ENCODE measurements at regions not wholly inside any gene's neighbourhood (a gene's known extent, or its start where the extent isn't known, plus 50 kb on each side); places are given as distances from the start of the nearest gene placed in this dataset.

DNA sequence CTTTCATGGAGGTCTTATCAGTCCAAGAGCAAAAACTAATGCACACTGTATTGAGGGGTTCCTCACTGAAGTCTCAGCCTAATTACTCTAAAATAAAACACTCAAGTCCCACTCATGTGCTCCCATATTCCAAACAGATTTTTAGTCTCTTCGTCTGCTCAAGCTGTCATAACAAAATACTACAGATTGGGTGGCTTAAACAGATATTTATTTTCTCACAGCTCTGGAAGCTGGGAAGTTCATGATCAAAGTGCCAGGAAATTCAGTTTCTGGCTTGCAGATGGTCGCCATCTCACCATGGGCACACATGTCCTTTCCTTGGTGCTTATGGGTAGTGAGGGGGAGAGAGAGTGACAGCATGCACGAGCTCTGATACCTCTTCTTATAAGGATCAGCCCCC lies 147.5 kb downstream of the ANXA2 start:
- H3K4me1 ChIP-seq, result no peaks in the 10 kb centered on the region
- TF ChIP-seq, protein P1, sequence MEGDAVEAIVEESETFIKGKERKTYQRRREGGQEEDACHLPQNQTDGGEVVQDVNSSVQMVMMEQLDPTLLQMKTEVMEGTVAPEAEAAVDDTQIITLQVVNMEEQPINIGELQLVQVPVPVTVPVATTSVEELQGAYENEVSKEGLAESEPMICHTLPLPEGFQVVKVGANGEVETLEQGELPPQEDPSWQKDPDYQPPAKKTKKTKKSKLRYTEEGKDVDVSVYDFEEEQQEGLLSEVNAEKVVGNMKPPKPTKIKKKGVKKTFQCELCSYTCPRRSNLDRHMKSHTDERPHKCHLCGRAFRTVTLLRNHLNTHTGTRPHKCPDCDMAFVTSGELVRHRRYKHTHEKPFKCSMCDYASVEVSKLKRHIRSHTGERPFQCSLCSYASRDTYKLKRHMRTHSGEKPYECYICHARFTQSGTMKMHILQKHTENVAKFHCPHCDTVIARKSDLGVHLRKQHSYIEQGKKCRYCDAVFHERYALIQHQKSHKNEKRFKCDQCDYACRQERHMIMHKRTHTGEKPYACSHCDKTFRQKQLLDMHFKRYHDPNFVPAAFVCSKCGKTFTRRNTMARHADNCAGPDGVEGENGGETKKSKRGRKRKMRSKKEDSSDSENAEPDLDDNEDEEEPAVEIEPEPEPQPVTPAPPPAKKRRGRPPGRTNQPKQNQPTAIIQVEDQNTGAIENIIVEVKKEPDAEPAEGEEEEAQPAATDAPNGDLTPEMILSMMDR (IDR thresholded peaks at IDR 0.05), result no peak
- H3K36me3 ChIP-seq, result no peaks in the 10 kb centered on the region
- intact Hi-C loops (cut with DNase I), result no loop called here
- H3K27ac ChIP-seq, result no peak overlapping the region
- no peaks in the 10 kb centered on the region for H3K27me3 ChIP-seq
- no peak overlapping the region for H3K4me3 ChIP-seq
- no peaks in the 10 kb centered on the region for H3K9me3 ChIP-seq
- DNase-seq (ENCODE audit: low spot score in 2 of 2), result no peak

DNA sequence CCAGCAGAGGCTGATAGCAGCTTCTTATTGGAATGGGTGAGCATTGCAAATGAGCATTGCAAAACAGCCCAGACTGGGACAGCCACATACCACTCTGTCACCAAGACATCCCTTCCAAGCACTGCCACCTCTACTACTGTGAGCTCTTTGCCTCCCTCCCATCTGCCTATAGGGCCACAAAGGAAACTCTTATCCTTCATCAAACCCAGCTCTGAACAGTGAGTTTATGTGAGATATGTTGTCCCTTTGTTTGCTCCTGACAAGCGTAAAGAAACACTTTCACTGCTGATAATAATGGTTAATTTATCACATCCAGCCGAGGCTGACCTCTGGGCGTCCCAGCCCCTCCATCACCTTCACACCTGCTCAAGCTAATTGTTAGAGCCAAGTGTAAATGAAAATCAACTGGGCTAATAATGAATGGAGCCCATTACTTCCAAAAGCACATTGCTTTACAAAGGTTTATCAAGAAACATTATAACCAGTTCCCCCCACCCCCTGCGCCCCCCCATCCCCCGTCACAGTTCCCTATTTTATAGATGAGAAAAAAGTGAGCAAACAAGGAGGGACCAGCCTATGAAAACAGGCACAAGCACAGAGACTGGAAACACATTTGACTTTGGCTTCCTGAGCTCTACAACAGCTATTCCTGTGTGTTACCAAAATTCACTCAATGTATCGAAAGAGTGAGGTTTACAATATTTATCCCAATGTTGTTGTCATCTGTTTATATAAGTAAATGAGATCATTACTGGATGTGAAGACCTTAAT lies 146.3 kb downstream of the ANXA2 start:
- Histone ChIP-seq H3K4me1 (no peaks in the 10 kb centered on the region), H3K27me3 (no peaks in the 10 kb centered on the region), H3K27ac (no peak overlapping the region), H3K9me3 (no peaks in the 10 kb centered on the region), H3K4me3 (no peak overlapping the region), H3K36me3 (no peaks in the 10 kb centered on the region)
- no peak for DNase-seq (ENCODE audit: low spot score in 2 of 2)
- TF ChIP-seq, protein P1 (IDR thresholded peaks at IDR 0.05), result no peak
- intact Hi-C loops (cut with DNase I), result no loop called here

GRCh38 chr15:60254416-60254815 lies 143.4 kb downstream of the ANXA2 start:
- intact Hi-C loops (cut with DNase I), result no loop called here
- no peaks in the 10 kb centered on the region for H3K4me1 ChIP-seq
- H3K36me3 ChIP-seq, result no peaks in the 10 kb centered on the region
- TF ChIP-seq, protein P1 (IDR thresholded peaks at IDR 0.05), result no peak
- no peaks in the 10 kb centered on the region for H3K27me3 ChIP-seq
- DNase-seq (ENCODE audit: low spot score in 2 of 2), result no peak
- no peaks in the 10 kb centered on the region for H3K9me3 ChIP-seq
- H3K27ac ChIP-seq, result no peak overlapping the region
- no peak overlapping the region for H3K4me3 ChIP-seq

GRCh38 chr15:60255390-60255789 lies 142.4 kb downstream of the ANXA2 start:
- no peak for DNase-seq (ENCODE audit: low spot score in 2 of 2)
- H3K9me3 ChIP-seq, result no peaks in the 10 kb centered on the region
- H3K4me1 ChIP-seq, result no peaks in the 10 kb centered on the region
- H3K4me3 ChIP-seq, result no peak overlapping the region
- H3K27me3 ChIP-seq, result no peaks in the 10 kb centered on the region
- no peak overlapping the region for H3K27ac ChIP-seq
- intact Hi-C loops (cut with DNase I), result no loop called here
- no peaks in the 10 kb centered on the region for H3K36me3 ChIP-seq
- TF ChIP-seq, protein P1 (IDR thresholded peaks at IDR 0.05), result no peak

- DNase-seq (ENCODE audit: low spot score in 2 of 2), result no peak
- TF ChIP-seq, protein P1 (IDR thresholded peaks at IDR 0.05), result no peak
- no peak overlapping the region for H3K27ac ChIP-seq
- no peaks in the 10 kb centered on the region for H3K9me3 ChIP-seq
- no peaks in the 10 kb centered on the region for H3K27me3 ChIP-seq
- H3K4me1 ChIP-seq, result no peaks in the 10 kb centered on the region
- H3K36me3 ChIP-seq, result no peaks in the 10 kb centered on the region
- H3K4me3 ChIP-seq, result no peak overlapping the region
- intact Hi-C loops (cut with DNase I), result no loop called here
Measured at GRCh38 chr15:60257591-60258159, 140.1 kb downstream of the ANXA2 start.

Measured in ascending aorta (tissue), 2 donors.